GM23248 (cell line): ENCODE measurements at regions not wholly inside any gene's neighbourhood (a gene's known extent, or its start where the extent isn't known, plus 50 kb on each side); places are given as distances from the start of the nearest gene placed in this dataset.

Experiments
- DNase-seq: peaks from one replicate; pipeline ENCODE4 v3.0.0-alpha.2; 2015
- H2AFZ ChIP-seq: fragments of 200-600 bp; sonication (generic); 2 replicates; pipeline ENCODE4 v1.6.1; 2016; ENCODE audit warnings: antibody characterized with exemption
- H3F3A ChIP-seq: fragments of 200-600 bp; sonication (generic); 2 replicates; pipeline ENCODE4 v1.6.1; 2016; ENCODE audit warnings: mild to moderate bottlenecking, antibody characterized with exemption, mixed run types; ENCODE audit not compliant: insufficient read depth
- H3K27ac ChIP-seq: fragments of 200-600 bp; sonication (generic); 2 replicates; pipeline ENCODE4 v1.5.1; 2016; ENCODE audit warnings: mild to moderate bottlenecking
- H3K27me3 ChIP-seq: fragments of 200-600 bp; sonication (generic); replicated peaks from 2 replicates; pipeline ENCODE4 v1.6.1; 2016; ENCODE audit warnings: mild to moderate bottlenecking; ENCODE audit not compliant: insufficient read depth
- H3K36me3 ChIP-seq: fragments of 200-600 bp; sonication (generic); 2 replicates; pipeline ENCODE4 v1.6.1; 2016; ENCODE audit warnings: low read depth, mild to moderate bottlenecking
- H3K4me1 ChIP-seq: fragments of 200-600 bp; sonication (generic); 2 replicates; pipeline ENCODE4 v1.6.1; 2016; ENCODE audit warnings: mild to moderate bottlenecking; ENCODE audit not compliant: insufficient read depth
- H3K4me2 ChIP-seq: fragments of 200-600 bp; sonication (generic); one replicate; pipeline ENCODE4 v1.6.1; 2016; ENCODE audit warnings: mild to moderate bottlenecking; ENCODE audit not compliant: unreplicated experiment
- H3K4me3 ChIP-seq: fragments of 200-600 bp; sonication (generic); 2 replicates; pipeline ENCODE4 v1.5.1; 2016; ENCODE audit warnings: mild to moderate bottlenecking
- H3K79me2 ChIP-seq: fragments of 200-600 bp; sonication (generic); 2 replicates; pipeline ENCODE4 v1.6.1; 2016; ENCODE audit warnings: mild to moderate bottlenecking; ENCODE audit not compliant: insufficient read depth
- H3K9ac ChIP-seq: fragments of 200-600 bp; sonication (generic); 2 replicates; pipeline ENCODE4 v1.6.1; 2016; ENCODE audit warnings: mild to moderate bottlenecking
- H3K9me2 ChIP-seq: fragments of 200-600 bp; sonication (generic); 2 replicates; pipeline ENCODE4 v1.6.1; 2016; ENCODE audit warnings: mixed run types, mild to moderate bottlenecking, moderate library complexity; ENCODE audit not compliant: insufficient read depth
- H3K9me3 ChIP-seq: fragments of 200-600 bp; sonication (generic); one replicate; pipeline ENCODE4 v1.6.1; 2017; ENCODE audit warnings: low read depth
- H4K20me1 ChIP-seq: fragments of 200-600 bp; sonication (generic); 2 replicates; pipeline ENCODE4 v1.6.0; 2016; ENCODE audit not compliant: insufficient read depth
- EZH2 ChIP-seq: fragments of 200-600 bp; sonication (generic); IDR thresholded peaks from 2 replicates; pipeline ENCODE4 v1.6.1; 2018; ENCODE audit warnings: antibody characterized with exemption, mild to moderate bottlenecking; ENCODE audit not compliant: insufficient read depth, poor library complexity, severe bottlenecking
- EZH2phosphoT487 ChIP-seq: fragments of 200-600 bp; sonication (generic); IDR thresholded peaks from 2 replicates; pipeline ENCODE4 v1.6.1; 2018; ENCODE audit warnings: antibody characterized with exemption, moderate library complexity, mild to moderate bottlenecking, low read depth; ENCODE audit not compliant: insufficient read depth
- WGBS, 2 experiments: methylation state at CpG; one replicate each; pipeline ENCODE4 v1.1.6; 2015 to 2017; ENCODE audit warnings: low lambda C conversion rate in 2 of 2, low coverage in 1 of 2; ENCODE audit errors: missing lambda C conversion rate in 2 of 2; 5-methylcytosine and 5-hydroxymethylcytosine counted together
- in situ Hi-C: fragments of 300-500 bp; cut with MboI; formaldehyde crosslinking; loops from 2 replicates; pipeline ENCODE4 v1.15.0; 2020

GRCh38 chr2:40962026-40962425, 510.1 kb upstream of the SLC8A1 start:
- Histone ChIP-seq H3F3A (no peaks in the 10 kb centered on the region), H3K79me2 (no peaks in the 10 kb centered on the region), H3K9me3 (no peaks in the 10 kb centered on the region), H3K36me3 (no peaks in the 10 kb centered on the region), H2AFZ (no peak overlapping the region), H3K4me2 (no peak overlapping the region), H3K9ac (no peak overlapping the region), H3K4me1 (no peaks in the 10 kb centered on the region), H3K9me2 (no peaks in the 10 kb centered on the region), H3K27ac (no peak overlapping the region), H3K27me3 (no peaks in the 10 kb centered on the region), H4K20me1 (no peaks in the 10 kb centered on the region), H3K4me3 (no peak overlapping the region)
- DNase-seq: no peak
- no peak for TF ChIP-seq EZH2phosphoT487
- no peak for TF ChIP-seq EZH2
- WGBS, 2 experiments: 12 to 16% methylated on average over 5 of the region's 5 CpGs
- in situ Hi-C loops: no loop called here

DNA sequence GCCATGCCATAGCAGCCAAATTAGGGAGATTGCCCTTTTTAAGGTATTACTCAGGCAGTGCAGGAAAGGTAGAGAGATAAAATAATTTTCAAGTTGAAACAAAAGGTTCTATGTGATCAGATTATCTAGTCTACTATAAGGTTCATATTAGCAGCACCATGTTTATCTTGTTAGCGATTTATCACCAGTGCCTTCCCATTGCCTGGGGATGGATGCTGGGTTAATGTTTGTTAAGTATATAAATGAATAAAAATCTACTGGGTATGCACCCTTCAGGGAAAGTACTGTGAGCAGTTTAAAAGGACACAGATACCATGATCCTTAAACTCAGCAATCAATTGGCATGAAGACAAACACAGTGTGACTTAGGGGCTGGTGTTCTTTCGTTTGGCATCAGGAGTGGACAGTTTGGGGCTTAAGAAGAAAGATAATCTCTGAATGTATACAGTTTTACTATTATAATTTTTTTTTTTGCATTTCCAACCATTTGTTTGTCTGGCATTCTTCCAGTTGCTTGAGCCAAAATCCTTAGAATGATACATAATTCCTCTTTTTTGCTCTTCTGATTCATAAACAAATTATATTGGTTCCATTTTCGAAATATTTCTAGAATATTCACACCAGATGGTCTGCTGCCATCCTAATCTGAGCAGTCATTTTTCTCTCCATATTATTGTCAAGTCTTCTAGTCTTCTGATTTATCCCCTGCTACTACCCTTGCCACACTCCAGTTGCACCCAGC, 512.8 kb upstream of the SLC8A1 start:
- in situ Hi-C loops: no loop called here
- Histone ChIP-seq H3K27me3 (no peaks in the 10 kb centered on the region), H3K79me2 (no peaks in the 10 kb centered on the region), H3K4me3 (no peak overlapping the region), H3K9me3 (no peaks in the 10 kb centered on the region), H3F3A (no peaks in the 10 kb centered on the region), H4K20me1 (no peaks in the 10 kb centered on the region), H3K4me2 (no peak overlapping the region), H3K9ac (no peak overlapping the region), H3K4me1 (no peaks in the 10 kb centered on the region), H3K36me3 (no peaks in the 10 kb centered on the region), H2AFZ (no peak overlapping the region), H3K9me2 (no peaks in the 10 kb centered on the region), H3K27ac (no peak overlapping the region)
- WGBS, 2 experiments: 8 to 10% methylated on average over 3 of the region's 3 CpGs
- TF ChIP-seq EZH2: no peak
- no peak for TF ChIP-seq EZH2phosphoT487
- no peak for DNase-seq

- Histone ChIP-seq H3K4me3 (no peak overlapping the region), H3K4me2 (no peak overlapping the region), H3K79me2 (no peaks in the 10 kb centered on the region), H4K20me1 (no peaks in the 10 kb centered on the region), H2AFZ (no peak overlapping the region), H3K27ac (no peak overlapping the region), H3K9ac (no peak overlapping the region), H3F3A (no peaks in the 10 kb centered on the region), H3K9me3 (no peaks in the 10 kb centered on the region), H3K36me3 (no peaks in the 10 kb centered on the region), H3K9me2 (no peaks in the 10 kb centered on the region), H3K4me1 (no peaks in the 10 kb centered on the region), H3K27me3 (no peaks in the 10 kb centered on the region)
- no peak for DNase-seq
- TF ChIP-seq EZH2phosphoT487 (no peak), EZH2 (no peak)
- WGBS, 2 experiments: 42 to 48% methylated on average over 4 of the region's 4 CpGs
- in situ Hi-C loops: no loop called here
Observed at GRCh38 chr2:40967451-40967850, 515.6 kb upstream of the SLC8A1 start.

DNA sequence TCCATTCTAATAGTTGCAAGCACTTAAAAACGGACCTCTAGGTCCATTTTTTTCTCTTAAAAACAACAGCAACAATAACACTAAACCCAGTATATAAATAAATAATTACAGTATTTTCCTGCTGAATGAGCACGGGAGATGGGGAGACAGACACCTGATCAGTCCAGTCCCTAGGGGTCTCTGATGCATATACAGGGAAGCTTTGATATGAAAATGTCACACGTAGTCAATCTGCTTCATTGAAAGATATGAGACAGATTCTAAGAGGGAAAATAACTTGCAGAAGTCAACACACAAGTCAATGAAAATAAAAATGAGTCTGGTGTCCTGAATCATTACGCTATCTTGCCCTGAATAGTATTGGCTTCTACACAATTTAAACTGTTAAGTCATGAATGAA, 523.3 kb upstream of the SLC8A1 start:
- Histone ChIP-seq H4K20me1 (no peaks in the 10 kb centered on the region), H3K9me2 (no peaks in the 10 kb centered on the region), H3K79me2 (no peaks in the 10 kb centered on the region), H3K36me3 (no peaks in the 10 kb centered on the region), H3K9me3 (no peaks in the 10 kb centered on the region), H3K27me3 (no peaks in the 10 kb centered on the region), H3K4me3 (no peak overlapping the region), H3K27ac (no peak overlapping the region), H3K4me2 (no peak overlapping the region), H2AFZ (no peak overlapping the region), H3K9ac (no peak overlapping the region), H3F3A (no peaks in the 10 kb centered on the region), H3K4me1 (no peaks in the 10 kb centered on the region)
- WGBS, 2 experiments: 15 to 33% methylated on average over 4 of the region's 4 CpGs
- in situ Hi-C loops: no loop called here
- TF ChIP-seq EZH2phosphoT487 (no peak), EZH2 (no peak)
- DNase-seq: no peak

- Histone ChIP-seq H3K27ac (no peak overlapping the region), H3K27me3 (no peaks in the 10 kb centered on the region), H2AFZ (no peak overlapping the region), H3K4me3 (no peak overlapping the region), H3K4me2 (no peak overlapping the region), H3F3A (no peaks in the 10 kb centered on the region), H3K4me1 (no peaks in the 10 kb centered on the region), H3K36me3 (no peaks in the 10 kb centered on the region), H3K9ac (no peak overlapping the region), H3K9me3 (no peaks in the 10 kb centered on the region), H3K79me2 (no peaks in the 10 kb centered on the region), H4K20me1 (no peaks in the 10 kb centered on the region), H3K9me2 (no peaks in the 10 kb centered on the region)
- no peak for DNase-seq
- no peak for TF ChIP-seq EZH2phosphoT487
- TF ChIP-seq EZH2: no peak
- in situ Hi-C loops: no loop called here
- WGBS, 2 experiments: 55 to 59% methylated on average over 4 of the region's 4 CpGs
Observed at GRCh38 chr2:40997362-40997761, 545.5 kb upstream of the SLC8A1 start.
